ENCODE measurements at regions not wholly inside any gene's neighbourhood (a gene's known extent, or its start where the extent isn't known, plus 50 kb on each side); places are given as distances from the start of the nearest gene placed in this dataset.
A peak's percentile ranks its signal among the peaks of the same experiment; 100 is the strongest.

DNA sequence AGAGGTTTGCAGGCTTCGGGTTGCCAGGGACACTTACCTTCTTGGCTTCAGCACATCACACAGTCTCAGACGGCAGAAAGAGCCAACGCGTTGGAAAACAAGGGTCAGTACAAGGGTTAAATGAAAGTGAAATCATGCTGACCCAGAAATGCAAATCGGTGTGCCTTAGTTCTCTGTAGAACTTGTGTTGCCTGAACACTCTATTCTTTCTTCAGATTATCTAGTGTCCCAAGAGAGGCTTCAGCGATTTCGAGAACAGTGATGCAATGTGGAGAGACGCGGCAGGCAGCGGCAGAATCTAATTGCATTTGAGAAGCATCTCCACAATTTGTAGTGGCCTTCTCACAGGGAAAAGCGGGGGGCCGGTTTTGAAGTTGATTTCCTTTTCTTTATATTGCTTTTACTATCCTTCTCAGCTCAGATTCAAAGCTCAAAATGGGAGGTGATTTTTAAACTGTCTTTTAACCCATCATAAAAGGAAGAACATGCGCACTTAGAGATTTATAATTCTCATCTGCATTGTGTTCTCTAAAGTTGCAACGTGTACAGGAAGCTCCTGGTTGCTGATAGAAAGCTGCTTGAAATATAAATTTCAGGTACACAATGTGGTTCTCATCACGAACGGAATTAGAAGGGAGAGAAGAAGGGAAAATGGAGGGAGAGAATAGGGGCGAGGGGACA lies 67.8 kb upstream of the EGLN3 start (continued):
- TF ChIP-seq, protein P1, sequence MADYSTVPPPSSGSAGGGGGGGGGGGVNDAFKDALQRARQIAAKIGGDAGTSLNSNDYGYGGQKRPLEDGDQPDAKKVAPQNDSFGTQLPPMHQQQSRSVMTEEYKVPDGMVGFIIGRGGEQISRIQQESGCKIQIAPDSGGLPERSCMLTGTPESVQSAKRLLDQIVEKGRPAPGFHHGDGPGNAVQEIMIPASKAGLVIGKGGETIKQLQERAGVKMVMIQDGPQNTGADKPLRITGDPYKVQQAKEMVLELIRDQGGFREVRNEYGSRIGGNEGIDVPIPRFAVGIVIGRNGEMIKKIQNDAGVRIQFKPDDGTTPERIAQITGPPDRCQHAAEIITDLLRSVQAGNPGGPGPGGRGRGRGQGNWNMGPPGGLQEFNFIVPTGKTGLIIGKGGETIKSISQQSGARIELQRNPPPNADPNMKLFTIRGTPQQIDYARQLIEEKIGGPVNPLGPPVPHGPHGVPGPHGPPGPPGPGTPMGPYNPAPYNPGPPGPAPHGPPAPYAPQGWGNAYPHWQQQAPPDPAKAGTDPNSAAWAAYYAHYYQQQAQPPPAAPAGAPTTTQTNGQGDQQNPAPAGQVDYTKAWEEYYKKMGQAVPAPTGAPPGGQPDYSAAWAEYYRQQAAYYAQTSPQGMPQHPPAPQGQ (CRISPR knock-in tag; IDR thresholded peaks at IDR 0.05; ENCODE audit: borderline replicate concordance): no peak
- TF ChIP-seq ZNF720 (CRISPR knock-in tag; IDR thresholded peaks at IDR 0.05) (no peak), ZFP41 (CRISPR knock-in tag; IDR thresholded peaks at IDR 0.05; ENCODE audit: borderline replicate concordance) (no peak), ZNF496 (CRISPR knock-in tag; IDR thresholded peaks at IDR 0.05; ENCODE audit: insufficient replicate concordance) (no peak), ZSCAN25 (CRISPR knock-in tag; IDR thresholded peaks at IDR 0.05) (no peak)
- TF ChIP-seq, protein P2, sequence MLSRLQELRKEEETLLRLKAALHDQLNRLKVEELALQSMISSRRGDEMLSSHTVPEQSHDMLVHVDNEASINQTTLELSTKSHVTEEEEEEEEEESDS (CRISPR knock-in tag; IDR thresholded peaks at IDR 0.05; ENCODE audit: borderline replicate concordance): 0 out of 2 replicates have a peak, but pooled peaks have one; percentile 29
- TF ChIP-seq, protein P3, sequence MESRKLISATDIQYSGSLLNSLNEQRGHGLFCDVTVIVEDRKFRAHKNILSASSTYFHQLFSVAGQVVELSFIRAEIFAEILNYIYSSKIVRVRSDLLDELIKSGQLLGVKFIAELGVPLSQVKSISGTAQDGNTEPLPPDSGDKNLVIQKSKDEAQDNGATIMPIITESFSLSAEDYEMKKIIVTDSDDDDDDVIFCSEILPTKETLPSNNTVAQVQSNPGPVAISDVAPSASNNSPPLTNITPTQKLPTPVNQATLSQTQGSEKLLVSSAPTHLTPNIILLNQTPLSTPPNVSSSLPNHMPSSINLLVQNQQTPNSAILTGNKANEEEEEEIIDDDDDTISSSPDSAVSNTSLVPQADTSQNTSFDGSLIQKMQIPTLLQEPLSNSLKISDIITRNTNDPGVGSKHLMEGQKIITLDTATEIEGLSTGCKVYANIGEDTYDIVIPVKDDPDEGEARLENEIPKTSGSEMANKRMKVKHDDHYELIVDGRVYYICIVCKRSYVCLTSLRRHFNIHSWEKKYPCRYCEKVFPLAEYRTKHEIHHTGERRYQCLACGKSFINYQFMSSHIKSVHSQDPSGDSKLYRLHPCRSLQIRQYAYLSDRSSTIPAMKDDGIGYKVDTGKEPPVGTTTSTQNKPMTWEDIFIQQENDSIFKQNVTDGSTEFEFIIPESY (CRISPR knock-in tag; IDR thresholded peaks at IDR 0.05): peak; percentile 72; the same call in 1 of the 2 replicates

DNA sequence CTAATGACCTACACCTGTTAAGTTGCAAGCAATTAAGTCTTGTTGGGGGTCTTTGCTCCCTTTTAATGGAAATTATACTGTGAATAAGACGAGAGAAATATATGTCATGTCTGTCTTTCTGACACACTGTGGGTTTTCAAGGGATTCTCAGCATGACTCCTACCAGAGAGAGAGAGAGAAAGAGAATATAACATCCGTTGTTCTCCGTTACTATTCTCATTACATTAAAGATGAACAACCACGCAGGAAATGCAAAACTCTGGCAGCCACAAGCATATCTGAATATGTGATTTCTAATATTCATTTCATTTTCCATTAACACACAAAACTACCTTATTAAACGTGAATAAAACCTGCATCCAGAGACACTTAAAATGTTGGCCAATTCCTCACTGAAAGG lies 67.3 kb upstream of the EGLN3 start:
- no TSS peak for BruUV-seq (replicated peaks)
- Histone ChIP-seq H3K9ac (ENCODE audit: insufficient read depth, low read depth, low read length) (no peak overlapping the region), H2AFZ (ENCODE audit: low read length) (peak overlapping the region; percentile 21), H3K4me1 (ENCODE audit: insufficient read depth, low read length) (peaks cover 48% of the 10 kb centered on the region), H3K4me2 (ENCODE audit: low read depth, low read length) (peak overlapping the region; percentile 23), H4K20me1 (ENCODE audit: insufficient read depth, low read length) (no peaks in the 10 kb centered on the region), H3K27me3 (ENCODE audit: control insufficient read depth in 1 of 2, insufficient read depth in 2 of 2, low read length in 2 of 2) (no peaks in the 10 kb centered on the region), H3K79me2 (ENCODE audit: insufficient read depth, low read length) (no peaks in the 10 kb centered on the region), H3K36me3 (replicated peaks in 1 of 2; ENCODE audit: control insufficient read depth in 1 of 2, insufficient read depth in 2 of 2, low read length in 2 of 2) (no peaks in the 10 kb centered on the region), H3K27ac (ENCODE audit: extremely low read length, insufficient read depth, low read length) (no peak overlapping the region), H3K9me3 (ENCODE audit: low read length) (no peaks in the 10 kb centered on the region), H3K4me3 (replicated peaks in 1 of 3; ENCODE audit: insufficient read depth in 1 of 3, low read depth in 2 of 3, low read length in 3 of 3) (no peak overlapping the region)
- POLR2A ChIA-PET: interaction anchor here (0.9 to 1.4 kb wide), 3 partner anchors 9 to 26 kb away, joined by 3 to 5 read pairs (median 3); no protein-coding TSS in a partner anchor
- in situ Hi-C loops (cut with HindIII; ENCODE audit: extremely low pct_ligation_motif_present, low pct_unique_long_range_greater_than_20kb) (no loop called here), intact Hi-C loops (cut with micrococcal nuclease; ENCODE audit: unreplicated experiment) (no loop called here)
- DNase-seq (ENCODE audit: low spot score): no peak
- ATAC-seq: no peak
- no peak for FAIRE-seq
- CTCF ChIA-PET (ENCODE audit: low intra/inter-chr PET ratio, low total read pairs): no interaction called here
- TF ChIP-seq TOPORS (CRISPR knock-in tag; IDR thresholded peaks at IDR 0.05): no peak
- no peak for TF ChIP-seq YEATS4 (CRISPR knock-in tag; IDR thresholded peaks at IDR 0.05; ENCODE audit: borderline replicate concordance)
- 0 out of 2 replicates have a peak, but pooled peaks have one; percentile 65 for TF ChIP-seq ZNF615 (CRISPR knock-in tag; IDR thresholded peaks at IDR 0.05; ENCODE audit: borderline replicate concordance)
- TF ChIP-seq ZNF563 (CRISPR knock-in tag; IDR thresholded peaks at IDR 0.05): no peak
- 93% methylated on average over 5 of the region's 5 CpGs for WGBS (ENCODE audit: low lambda C conversion rate)

Data from HepG2 (cell line).